ENCODE measurements at regions not wholly inside any gene's neighbourhood (a gene's known extent, or its start where the extent isn't known, plus 50 kb on each side); places are given as distances from the start of the nearest gene placed in this dataset.
A peak's percentile ranks its signal among the peaks of the same experiment; 100 is the strongest.

GRCh38 chr1:244197851-244198375 is 146.8 kb downstream of the ZBTB18 start:
- no peak for DNase-seq

GRCh38 chr1:244199902-244200301 is 148.8 kb downstream of the ZBTB18 start:
- DNase-seq, result no peak

- no peak for DNase-seq
Measured at GRCh38 chr1:244200596-244200995, 149.5 kb downstream of the ZBTB18 start.

- DNase-seq, result no peak
Measured at GRCh38 chr1:244201750-244202149, 150.7 kb downstream of the ZBTB18 start.

GRCh38 chr1:244204004-244204403 is 152.9 kb downstream of the ZBTB18 start:
- DNase-seq, result no peak

- no peak for DNase-seq
Measured at GRCh38 chr1:244205171-244205570, 154.1 kb downstream of the ZBTB18 start.

GRCh38 chr1:244205906-244206305 is 154.8 kb downstream of the ZBTB18 start:
- DNase-seq, result no peak

- no peak for DNase-seq
Measured at GRCh38 chr1:244207042-244207934, 156.2 kb downstream of the ZBTB18 start.

- no peak for DNase-seq
Measured at GRCh38 chr1:244207935-244208244, 156.8 kb downstream of the ZBTB18 start.

- no peak for DNase-seq
Measured at GRCh38 chr1:244209955-244210354, 158.9 kb downstream of the ZBTB18 start.

- DNase-seq, result no peak
Measured at GRCh38 chr1:244210884-244211558, 159.9 kb downstream of the ZBTB18 start.

GRCh38 chr1:244211559-244211944 is 160.5 kb downstream of the ZBTB18 start:
- no peak for DNase-seq

GRCh38 chr1:244212219-244212618 is 161.1 kb downstream of the ZBTB18 start:
- no peak for DNase-seq

GRCh38 chr1:244212797-244213475 is 161.9 kb downstream of the ZBTB18 start:
- DNase-seq, result no peak

- DNase-seq, result peak; percentile 78
Measured at GRCh38 chr1:244214009-244214967, 163.2 kb downstream of the ZBTB18 start.

- no peak for DNase-seq
Measured at GRCh38 chr1:244216836-244217235, 165.8 kb downstream of the ZBTB18 start.

- no peak for DNase-seq
Measured at GRCh38 chr1:244217711-244218110, 166.6 kb downstream of the ZBTB18 start.

- no peak for DNase-seq
Measured at GRCh38 chr1:244218220-244218619, 167.1 kb downstream of the ZBTB18 start.

- DNase-seq, result no peak
Measured at GRCh38 chr1:244219149-244219548, 168.1 kb downstream of the ZBTB18 start.

GRCh38 chr1:244219802-244220201 is 168.7 kb downstream of the ZBTB18 start:
- DNase-seq, result no peak

- DNase-seq, result no peak
Measured at GRCh38 chr1:244220410-244220809, 169.3 kb downstream of the ZBTB18 start.

GRCh38 chr1:244221991-244222390 is 170.9 kb downstream of the ZBTB18 start:
- DNase-seq, result no peak
